Epithelial cell of prostate (primary cell): ENCODE measurements at regions not wholly inside any gene's neighbourhood (a gene's known extent, or its start where the extent isn't known, plus 50 kb on each side); places are given as distances from the start of the nearest gene placed in this dataset.
A peak's percentile ranks its signal among the peaks of the same experiment; 100 is the strongest.

Source experiments
- DNase-seq: peaks from one replicate; pipeline ENCODE4 v3.0.0-alpha.2; 2011; ENCODE audit warnings: low read depth, low spot score
- H3K27ac ChIP-seq: fragments of 450-650 bp; 2 replicates; pipeline ENCODE4 v1.5.1; 2017; ENCODE audit warnings: mild to moderate bottlenecking

- peak; percentile 33 for DNase-seq
- no peak overlapping the region for H3K27ac ChIP-seq
Observed at GRCh38 chr16:74232806-74233465, 63.7 kb upstream of the PSMD7 start.

DNA sequence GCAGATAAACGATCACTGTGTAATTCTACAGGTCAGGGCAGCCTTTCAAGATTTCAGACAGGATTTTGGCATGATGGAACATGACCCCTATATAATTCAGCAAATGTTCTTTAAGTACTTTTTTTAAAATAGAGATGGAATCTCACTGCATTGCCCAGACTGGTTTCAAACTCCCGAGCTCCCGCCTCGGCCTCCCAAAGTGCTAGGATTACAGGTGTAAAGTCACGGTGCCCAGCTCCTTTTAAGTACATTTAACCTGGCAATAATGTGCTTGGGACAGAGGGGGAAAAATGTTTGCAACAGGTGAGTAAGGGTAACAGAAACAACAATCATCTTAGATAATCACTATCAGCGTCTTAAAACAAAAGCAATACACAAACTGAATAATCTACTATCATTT, 66.5 kb upstream of the PSMD7 start:
- DNase-seq, result no peak
- H3K27ac ChIP-seq, result no peak overlapping the region

- no peak for DNase-seq
Observed at GRCh38 chr16:74226338-74226954, 70.2 kb upstream of the PSMD7 start.

DNA sequence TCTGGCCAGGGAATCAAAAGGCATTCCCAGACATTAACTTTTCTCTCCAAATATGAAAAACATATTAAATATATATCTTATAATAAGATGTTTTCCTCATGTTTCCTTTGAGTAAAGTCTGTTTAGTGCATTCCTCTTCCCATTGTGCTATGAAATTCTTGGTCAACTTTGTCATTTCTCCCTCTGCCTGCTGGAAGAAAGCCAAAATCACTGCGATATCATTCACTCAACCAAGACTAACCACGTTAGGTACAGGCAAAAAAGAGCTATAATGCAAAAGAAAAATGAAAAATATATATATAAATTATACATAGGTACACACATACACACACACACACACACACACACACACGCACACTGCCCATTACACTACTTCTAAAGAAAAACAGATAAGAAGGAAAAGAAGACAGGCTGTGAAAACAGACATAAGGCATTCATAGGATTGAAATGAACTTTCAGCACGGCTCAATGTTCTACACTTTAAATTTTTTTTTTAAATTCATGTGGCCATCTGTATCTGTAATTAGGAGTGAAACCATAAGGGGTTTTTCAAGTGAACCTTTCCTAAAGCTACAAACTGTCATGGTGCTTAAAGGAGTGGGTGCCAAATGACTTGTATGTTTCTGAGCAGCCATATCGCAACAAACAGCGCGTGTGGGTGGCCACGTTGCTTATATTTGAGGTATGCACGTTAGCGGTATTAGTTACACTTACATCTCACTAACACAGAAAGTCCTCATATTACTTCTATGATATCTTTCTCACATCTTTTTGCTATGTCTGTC, 71.6 kb upstream of the PSMD7 start:
- no peak overlapping the region for H3K27ac ChIP-seq
- DNase-seq, result no peak

More at GRCh38 chr16:74226338-74226954, 70.2 kb upstream of the PSMD7 start:
- no peak overlapping the region for H3K27ac ChIP-seq

- no peak overlapping the region for H3K27ac ChIP-seq
- no peak for DNase-seq
Observed at GRCh38 chr16:74221828-74222227, 74.8 kb upstream of the PSMD7 start.

GRCh38 chr16:74219706-74220105, 76.9 kb upstream of the PSMD7 start:
- H3K27ac ChIP-seq, result no peak overlapping the region
- DNase-seq, result no peak

GRCh38 chr16:74218871-74219270, 77.7 kb upstream of the PSMD7 start:
- H3K27ac ChIP-seq, result no peak overlapping the region
- DNase-seq, result no peak

DNA sequence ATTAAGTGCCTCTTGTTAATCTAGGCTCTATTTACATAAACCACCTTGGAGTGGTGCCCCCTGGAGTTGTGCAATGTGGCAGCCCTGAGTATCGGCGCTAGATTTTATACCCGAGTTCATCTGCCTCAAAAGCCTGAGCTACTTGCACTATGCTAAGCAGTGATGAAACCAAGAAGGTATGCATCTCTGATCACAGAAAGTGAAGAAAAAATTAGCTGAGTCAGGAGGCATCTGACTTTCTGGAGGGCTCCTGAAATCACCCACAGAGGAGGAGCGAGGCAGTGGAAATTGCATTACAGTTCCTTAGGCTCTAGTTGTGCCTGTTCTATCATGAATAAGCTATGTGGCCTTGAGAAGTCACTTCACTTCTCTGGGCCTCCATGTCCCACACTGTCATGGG, 80.3 kb upstream of the PSMD7 start:
- DNase-seq, result no peak
- no peak overlapping the region for H3K27ac ChIP-seq

- DNase-seq, result no peak
- H3K27ac ChIP-seq, result no peak overlapping the region
Observed at GRCh38 chr16:74215249-74215648, 81.4 kb upstream of the PSMD7 start.

GRCh38 chr16:74213372-74213771, 83.2 kb upstream of the PSMD7 start:
- no peak for DNase-seq
- no peak overlapping the region for H3K27ac ChIP-seq

DNA sequence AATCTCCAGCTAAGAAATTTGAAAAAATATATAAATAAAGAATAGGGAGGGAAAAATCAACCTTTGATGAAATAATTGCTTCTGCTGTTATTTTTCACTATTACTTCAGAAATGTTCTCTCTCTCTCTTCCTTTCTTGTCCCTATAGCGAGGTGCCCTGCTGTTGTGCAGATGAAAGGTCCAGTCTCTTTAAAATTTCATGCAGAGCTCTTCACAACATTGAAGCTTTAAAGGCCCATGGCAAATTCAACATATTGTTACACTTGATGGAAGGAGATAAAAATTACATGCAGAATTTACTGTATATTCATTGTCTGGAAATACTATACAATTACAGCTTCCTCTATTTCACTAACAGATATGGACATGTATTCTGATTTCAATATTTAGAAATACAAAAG, 86.4 kb upstream of the PSMD7 start:
- H3K27ac ChIP-seq, result no peak overlapping the region
- DNase-seq, result no peak

DNA sequence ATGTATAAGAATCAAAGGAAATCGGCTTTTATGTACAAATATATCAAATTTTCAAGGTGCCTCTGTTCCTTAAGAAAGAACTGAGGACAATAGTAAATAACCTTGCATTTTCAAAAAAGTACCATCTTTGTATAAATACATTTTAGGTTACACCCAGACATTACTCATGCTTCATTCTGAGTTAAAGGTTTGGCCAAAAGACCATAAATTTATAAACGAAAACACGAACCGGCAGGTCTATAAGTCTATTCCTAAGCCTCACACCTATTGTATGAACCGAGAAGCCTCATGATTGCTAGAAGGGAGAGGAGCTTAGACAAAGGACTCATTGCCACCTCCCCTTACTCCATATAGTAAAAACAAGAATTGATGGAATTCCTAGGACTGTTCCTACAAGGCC, 94.6 kb upstream of the PSMD7 start:
- DNase-seq, result no peak
- no peak overlapping the region for H3K27ac ChIP-seq

DNA sequence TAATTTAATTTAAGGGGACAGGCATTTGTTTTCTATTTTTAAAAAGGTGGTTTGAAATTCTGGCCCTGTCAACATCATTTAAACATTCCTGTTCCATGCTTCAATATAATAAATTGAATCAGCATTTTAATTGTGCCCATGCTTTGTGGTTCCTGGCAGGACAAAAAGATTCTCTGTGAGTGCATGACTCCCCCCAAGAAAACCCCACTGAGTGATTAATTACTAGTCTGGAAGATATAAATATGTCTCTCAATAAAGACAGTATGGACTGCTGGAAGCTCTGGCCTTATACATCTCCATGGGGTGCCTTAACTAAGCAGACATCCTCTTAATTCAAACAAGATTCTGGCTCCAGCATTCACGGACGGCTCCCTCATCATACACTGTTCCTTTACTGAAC, 95.0 kb upstream of the PSMD7 start:
- no peak for DNase-seq
- H3K27ac ChIP-seq, result no peak overlapping the region

- H3K27ac ChIP-seq, result no peak overlapping the region
- DNase-seq, result no peak
Observed at GRCh38 chr16:74200921-74201320, 95.7 kb upstream of the PSMD7 start.

GRCh38 chr16:74199842-74200124, 96.8 kb upstream of the PSMD7 start:
- DNase-seq, result no peak

DNA sequence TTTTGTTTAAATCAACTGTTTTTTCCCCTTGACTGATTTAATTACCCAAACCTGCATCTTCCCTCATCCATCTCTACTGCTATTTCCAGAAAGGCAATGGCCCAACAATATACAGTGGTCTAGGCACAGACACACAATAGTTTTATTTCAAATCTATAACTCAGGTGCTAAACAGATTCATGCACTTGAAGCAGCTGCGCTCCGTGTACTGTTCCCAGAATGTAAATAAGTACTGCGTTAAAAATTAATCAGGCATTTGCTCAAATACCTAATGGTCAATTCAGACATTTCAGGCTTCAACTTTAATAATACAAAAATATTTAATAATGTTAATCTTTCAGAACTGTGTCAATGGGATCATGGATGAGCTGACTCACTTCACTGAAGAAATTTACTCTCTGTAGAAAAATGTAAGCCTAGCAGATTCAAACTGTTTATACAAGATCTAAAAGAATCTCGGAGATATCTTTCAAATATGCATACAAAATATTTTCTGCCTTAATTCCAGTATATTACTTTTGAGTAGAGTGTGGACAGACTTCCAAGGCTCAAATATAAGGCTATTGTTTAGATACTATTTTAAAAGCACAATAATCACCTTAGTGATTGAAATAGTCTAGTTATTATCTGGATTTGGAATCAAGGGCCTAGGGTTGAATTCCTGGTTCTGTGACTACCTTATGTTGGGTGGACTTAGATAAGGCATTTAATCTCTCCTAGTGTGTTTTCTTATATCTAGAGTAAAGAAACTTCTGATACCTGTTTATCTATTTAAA, 97.4 kb upstream of the PSMD7 start:
- no peak for DNase-seq

More at GRCh38 chr16:74199842-74200124, 96.8 kb upstream of the PSMD7 start:
- no peak overlapping the region for H3K27ac ChIP-seq

GRCh38 chr16:74192281-74192797, 104.3 kb upstream of the PSMD7 start:
- no peak overlapping the region for H3K27ac ChIP-seq
- no peak for DNase-seq

More for the DNA sequence above, 97.4 kb upstream of the PSMD7 start:
- H3K27ac ChIP-seq, result no peak overlapping the region

DNA sequence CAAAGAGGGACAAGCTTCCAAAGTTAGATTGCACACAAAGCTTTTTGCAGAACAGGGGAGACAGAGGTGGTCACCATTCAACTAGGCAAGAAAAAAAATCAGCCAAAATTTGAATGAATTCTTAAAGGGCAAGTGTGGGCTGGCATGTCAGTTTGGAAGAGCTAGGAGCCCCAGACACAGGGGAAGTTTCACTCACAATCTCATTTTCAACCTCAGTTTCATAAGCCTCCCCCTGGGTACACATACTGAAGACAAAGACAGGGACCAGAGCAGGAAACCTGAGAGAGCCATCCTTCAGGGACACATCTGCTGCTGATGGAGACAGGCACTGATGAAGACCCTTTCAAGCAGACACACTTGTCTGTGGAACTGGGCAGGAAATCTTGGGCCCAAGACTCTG, 106.3 kb upstream of the PSMD7 start:
- no peak overlapping the region for H3K27ac ChIP-seq
- DNase-seq, result no peak

DNA sequence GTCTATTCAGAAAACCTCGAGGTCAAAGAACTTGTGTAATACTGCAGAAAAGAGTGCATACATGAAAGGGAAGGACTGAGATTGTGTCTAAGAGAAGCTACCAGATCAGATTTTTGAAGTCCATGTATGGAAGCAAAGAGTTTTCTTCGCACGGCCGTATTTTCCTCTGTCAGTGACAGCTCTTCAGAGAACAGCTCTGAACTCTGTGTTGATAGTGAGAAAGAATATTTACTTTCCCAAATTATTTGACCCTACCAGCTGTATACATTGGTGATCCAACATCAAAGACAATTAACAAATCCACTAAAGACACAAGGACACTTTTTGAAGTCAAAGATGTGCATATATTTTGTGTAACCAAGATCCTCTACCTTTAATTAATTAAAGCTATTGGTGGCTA, 107.8 kb upstream of the PSMD7 start:
- no peak for DNase-seq
- no peak overlapping the region for H3K27ac ChIP-seq

GRCh38 chr16:74186561-74186971, 110.0 kb upstream of the PSMD7 start:
- no peak overlapping the region for H3K27ac ChIP-seq
- no peak for DNase-seq

GRCh38 chr16:74184839-74185238, 111.8 kb upstream of the PSMD7 start:
- H3K27ac ChIP-seq, result no peak overlapping the region
- no peak for DNase-seq
